ELF-1 (cell line): ENCODE measurements at regions not wholly inside any gene's neighbourhood (a gene's known extent, or its start where the extent isn't known, plus 50 kb on each side); places are given as distances from the start of the nearest gene placed in this dataset.
"Not testable (repeated sequence)": the region's sequence is repeated elsewhere in the genome, so short reads cannot be mapped to it uniquely, and the experiment has no call there.

Source experiments
- DNase-seq: peaks from one replicate; pipeline ENCODE4 v3.0.0-alpha.2; 2016; ENCODE audit warnings: low read depth, low spot score

- no peak for DNase-seq
Measured at GRCh38 chr4:38468339-38468866, 195.6 kb upstream of the KLF3 start.

GRCh38 chr4:38469410-38469809 lies 194.6 kb upstream of the KLF3 start:
- no peak for DNase-seq

GRCh38 chr4:38470735-38471262 lies 193.2 kb upstream of the KLF3 start:
- DNase-seq: no peak

GRCh38 chr4:38482696-38483095 lies 181.3 kb upstream of the KLF3 start:
- DNase-seq: no peak

- not testable (repeated sequence) for DNase-seq
Measured at GRCh38 chr4:38483628-38484027, 180.4 kb upstream of the KLF3 start.

- peak; percentile 62 for DNase-seq
Measured at GRCh38 chr4:38489011-38489861, 174.8 kb upstream of the KLF3 start.

GRCh38 chr4:38489924-38490639 lies 173.9 kb upstream of the KLF3 start:
- DNase-seq: peak; percentile 28

- no peak for DNase-seq
Measured at GRCh38 chr4:38490753-38491446, 173.1 kb upstream of the KLF3 start.

- no peak for DNase-seq
Measured at GRCh38 chr4:38491854-38492478, 172.0 kb upstream of the KLF3 start.

GRCh38 chr4:38493066-38493465 lies 170.9 kb upstream of the KLF3 start:
- DNase-seq: no peak

- peak; percentile 86 for DNase-seq
Measured at GRCh38 chr4:38495446-38495845, 168.6 kb upstream of the KLF3 start.

GRCh38 chr4:38497121-38497520 lies 166.9 kb upstream of the KLF3 start:
- DNase-seq: no peak

- DNase-seq: no peak
Measured at GRCh38 chr4:38499101-38499500, 164.9 kb upstream of the KLF3 start.

GRCh38 chr4:38500433-38500832 lies 163.6 kb upstream of the KLF3 start:
- no peak for DNase-seq

GRCh38 chr4:38501698-38502097 lies 162.3 kb upstream of the KLF3 start:
- no peak for DNase-seq

- DNase-seq: no peak
Measured at GRCh38 chr4:38503689-38504395, 160.2 kb upstream of the KLF3 start.

- DNase-seq: no peak
Measured at GRCh38 chr4:38504396-38504715, 159.6 kb upstream of the KLF3 start.

- no peak for DNase-seq
Measured at GRCh38 chr4:38509551-38509950, 154.4 kb upstream of the KLF3 start.

- DNase-seq: no peak
Measured at GRCh38 chr4:38510201-38510600, 153.8 kb upstream of the KLF3 start.

- DNase-seq: no peak
Measured at GRCh38 chr4:38511702-38512101, 152.3 kb upstream of the KLF3 start.

- no peak for DNase-seq
Measured at GRCh38 chr4:38512840-38513239, 151.2 kb upstream of the KLF3 start.
